ENCODE measurements at regions not wholly inside any gene's neighbourhood (a gene's known extent, or its start where the extent isn't known, plus 50 kb on each side); places are given as distances from the start of the nearest gene placed in this dataset.

DNA sequence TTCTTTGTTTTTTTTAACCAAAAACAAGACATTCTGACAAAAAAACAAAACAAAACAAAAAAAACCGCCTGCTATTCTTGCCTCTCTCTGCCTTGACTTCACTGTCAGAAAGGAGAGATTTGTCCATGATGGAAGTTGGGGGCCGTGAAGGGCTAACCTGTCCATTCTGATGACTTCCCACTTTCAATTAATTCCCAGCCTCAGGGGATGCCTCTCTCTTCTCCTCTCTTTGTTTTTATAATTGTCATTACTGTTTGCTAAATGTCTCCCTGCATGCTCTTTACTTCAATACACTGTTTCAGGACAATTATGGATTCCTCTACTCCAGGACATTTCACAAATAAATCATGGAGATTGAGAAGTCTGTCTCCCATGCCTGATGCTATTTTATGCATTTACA is 130.5 kb upstream of the CNR1 start:
- Mint-ChIP-seq H3K4me3 (no peak overlapping the region), H3K27me3 (peaks cover 21% of the 10 kb centered on the region), H3K9me3 (ENCODE audit: insufficient read depth) (no peaks in the 10 kb centered on the region), H3K4me1 (no peaks in the 10 kb centered on the region), H3K27ac (no peak overlapping the region)
- H2AFZ ChIP-seq (ENCODE audit: insufficient read depth, low read depth, low read length, poor library complexity, severe bottlenecking), result no peak overlapping the region
- H3K79me2 ChIP-seq (ENCODE audit: control insufficient read depth, insufficient read depth, low read length), result no peaks in the 10 kb centered on the region
- POLR2A ChIA-PET, result no interaction called here
- H4K20me1 ChIP-seq (ENCODE audit: control insufficient read depth, insufficient read depth, low read length, poor library complexity, severe bottlenecking), result no peaks in the 10 kb centered on the region
- CTCF ChIA-PET, result no interaction called here
- no peak overlapping the region for H3K9ac ChIP-seq (ENCODE audit: low read length)
- no peaks in the 10 kb centered on the region for H3K27me3 ChIP-seq (replicated peaks in 1 of 4; ENCODE audit: control extremely low read depth in 1 of 4, control insufficient read depth in 3 of 4, insufficient read depth in 4 of 4, low read length in 3 of 4)
- DNase-seq (no peak), ATAC-seq (ENCODE audit: low read depth) (no peak)
- H3K27ac ChIP-seq (ENCODE audit: low read length in 2 of 2), result no peak overlapping the region
- peaks cover 0 to 4% (median 0%) of the 10 kb centered on the region in 3 donors for H3K9me3 ChIP-seq (ENCODE audit: control extremely low read depth in 1 of 3, control insufficient read depth in 2 of 3, insufficient read depth in 1 of 3, low read length in 2 of 3)
- no peak overlapping the region for H3K4me3 ChIP-seq (ENCODE audit: control extremely low read depth in 1 of 5, extremely low read depth in 1 of 5, insufficient read depth in 1 of 5, low read depth in 2 of 5, low read length in 4 of 5)
- intact Hi-C loops (cut with micrococcal nuclease), result no loop called here
- no peaks in the 10 kb centered on the region for H3K4me1 ChIP-seq (ENCODE audit: control insufficient read depth in 2 of 2, insufficient read depth in 2 of 2, low read length in 2 of 2)
- TF ChIP-seq, protein P1, sequence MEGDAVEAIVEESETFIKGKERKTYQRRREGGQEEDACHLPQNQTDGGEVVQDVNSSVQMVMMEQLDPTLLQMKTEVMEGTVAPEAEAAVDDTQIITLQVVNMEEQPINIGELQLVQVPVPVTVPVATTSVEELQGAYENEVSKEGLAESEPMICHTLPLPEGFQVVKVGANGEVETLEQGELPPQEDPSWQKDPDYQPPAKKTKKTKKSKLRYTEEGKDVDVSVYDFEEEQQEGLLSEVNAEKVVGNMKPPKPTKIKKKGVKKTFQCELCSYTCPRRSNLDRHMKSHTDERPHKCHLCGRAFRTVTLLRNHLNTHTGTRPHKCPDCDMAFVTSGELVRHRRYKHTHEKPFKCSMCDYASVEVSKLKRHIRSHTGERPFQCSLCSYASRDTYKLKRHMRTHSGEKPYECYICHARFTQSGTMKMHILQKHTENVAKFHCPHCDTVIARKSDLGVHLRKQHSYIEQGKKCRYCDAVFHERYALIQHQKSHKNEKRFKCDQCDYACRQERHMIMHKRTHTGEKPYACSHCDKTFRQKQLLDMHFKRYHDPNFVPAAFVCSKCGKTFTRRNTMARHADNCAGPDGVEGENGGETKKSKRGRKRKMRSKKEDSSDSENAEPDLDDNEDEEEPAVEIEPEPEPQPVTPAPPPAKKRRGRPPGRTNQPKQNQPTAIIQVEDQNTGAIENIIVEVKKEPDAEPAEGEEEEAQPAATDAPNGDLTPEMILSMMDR (IDR thresholded peaks at IDR 0.05), result no peak
- TF ChIP-seq EZH2 (IDR thresholded peaks at IDR 0.05; ENCODE audit: borderline replicate concordance, insufficient read depth, low read depth, low read length, poor library complexity, severe bottlenecking), result no peak
- H3K36me3 ChIP-seq (replicated peaks in 1 of 2; ENCODE audit: control extremely low read depth in 1 of 2, control insufficient read depth in 1 of 2, extremely low read depth in 1 of 2, insufficient read depth in 2 of 2, low read length in 1 of 2), result no peaks in the 10 kb centered on the region
- no CpG with 5 or more reads among the region's 2 CpGs for WGBS (ENCODE audit: insufficient coverage)
- no peak overlapping the region for H3K4me2 ChIP-seq (replicated peaks; ENCODE audit: low read depth, low read length, poor library complexity, severe bottlenecking)

DNA sequence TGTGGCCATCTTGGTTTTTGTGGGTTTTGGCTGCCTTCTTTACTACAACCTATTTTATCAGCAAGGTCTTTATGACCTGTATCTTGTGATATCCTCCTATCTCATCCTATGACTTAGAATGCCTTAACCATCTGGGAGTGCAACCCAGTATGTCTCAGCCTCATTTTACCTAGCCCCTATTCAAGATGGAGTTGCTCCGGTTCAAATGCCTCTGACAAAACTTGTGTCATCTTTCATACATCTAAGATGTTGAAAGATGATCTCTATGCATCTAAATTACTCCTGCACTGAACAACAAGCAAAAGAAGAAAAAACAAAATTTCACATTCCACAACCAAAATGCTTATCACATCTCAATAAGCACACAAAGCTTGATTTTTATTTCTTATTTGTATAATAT is 129.5 kb upstream of the CNR1 start:
- no peaks in the 10 kb centered on the region for H4K20me1 ChIP-seq (ENCODE audit: control insufficient read depth, insufficient read depth, low read length, poor library complexity, severe bottlenecking)
- POLR2A ChIA-PET, result no interaction called here
- no peak overlapping the region for H3K27ac ChIP-seq (ENCODE audit: low read length in 2 of 2)
- no peaks in the 10 kb centered on the region for H3K36me3 ChIP-seq (replicated peaks in 1 of 2; ENCODE audit: control extremely low read depth in 1 of 2, control insufficient read depth in 1 of 2, extremely low read depth in 1 of 2, insufficient read depth in 2 of 2, low read length in 1 of 2)
- CTCF ChIA-PET, result no interaction called here
- TF ChIP-seq, protein P1 (IDR thresholded peaks at IDR 0.05), result no peak
- no peak for TF ChIP-seq EZH2 (IDR thresholded peaks at IDR 0.05; ENCODE audit: borderline replicate concordance, insufficient read depth, low read depth, low read length, poor library complexity, severe bottlenecking)
- Mint-ChIP-seq H3K27me3 (peaks cover 21% of the 10 kb centered on the region), H3K9me3 (ENCODE audit: insufficient read depth) (peaks cover 3% of the 10 kb centered on the region), H3K4me3 (no peak overlapping the region), H3K4me1 (peaks cover under 1% of the 10 kb centered on the region), H3K27ac (no peak overlapping the region)
- H3K4me2 ChIP-seq (replicated peaks; ENCODE audit: low read depth, low read length, poor library complexity, severe bottlenecking), result no peak overlapping the region
- ATAC-seq (ENCODE audit: low read depth) (no peak), DNase-seq (no peak)
- H3K4me3 ChIP-seq (ENCODE audit: control extremely low read depth in 1 of 5, extremely low read depth in 1 of 5, insufficient read depth in 1 of 5, low read depth in 2 of 5, low read length in 4 of 5), result no peak overlapping the region
- no peaks in the 10 kb centered on the region for H3K79me2 ChIP-seq (ENCODE audit: control insufficient read depth, insufficient read depth, low read length)
- 80% methylated on average over 1 of the region's 1 CpG for WGBS (ENCODE audit: insufficient coverage)
- H2AFZ ChIP-seq (ENCODE audit: insufficient read depth, low read depth, low read length, poor library complexity, severe bottlenecking), result no peak overlapping the region
- no peaks in the 10 kb centered on the region for H3K27me3 ChIP-seq (replicated peaks in 1 of 4; ENCODE audit: control extremely low read depth in 1 of 4, control insufficient read depth in 3 of 4, insufficient read depth in 4 of 4, low read length in 3 of 4)
- peaks cover 0 to 6% (median 4%) of the 10 kb centered on the region in 3 donors for H3K9me3 ChIP-seq (ENCODE audit: control extremely low read depth in 1 of 3, control insufficient read depth in 2 of 3, insufficient read depth in 1 of 3, low read length in 2 of 3)
- H3K4me1 ChIP-seq (ENCODE audit: control insufficient read depth in 2 of 2, insufficient read depth in 2 of 2, low read length in 2 of 2), result peaks cover 0 to under 1% of the 10 kb centered on the region in 2 donors
- intact Hi-C loops (cut with micrococcal nuclease), result no loop called here
- no peak overlapping the region for H3K9ac ChIP-seq (ENCODE audit: low read length)

All from B cell (primary cell).